HepG2 (cell line): ENCODE measurements at regions not wholly inside any gene's neighbourhood (a gene's known extent, or its start where the extent isn't known, plus 50 kb on each side); places are given as distances from the start of the nearest gene placed in this dataset.

Source experiments
- ATAC-seq: fragments of 200-7000 bp; cut with Tn5 transposase; 3 replicates; pipeline ENCODE4 v1.9.1; 2020; ENCODE audit warnings: mild to moderate bottlenecking, moderate library complexity
- BruUV-seq: library from RNA; stranded (reverse); fragments of 400-500 nt; replicated peaks from 2 replicates; lab custom pipeline; 2021; lab: Mats Ljungman, UMichigan
- CTCF ChIA-PET: fragments of 300-600 bp; formaldehyde crosslinking; extraction: SDS; loops from one replicate; lab custom pipeline; 2021; ENCODE audit warnings: low total read pairs, inconsistent platforms, low intra/inter-chr PET ratio; lab: Yijun Ruan, JAX
- POLR2A ChIA-PET: fragments of 350-600 bp; sonication (Branson Sonifier 250); formaldehyde crosslinking; loops from one replicate; lab custom pipeline; 2020; ENCODE audit warnings: antibody characterized with exemption, inconsistent platforms; lab: Yijun Ruan, JAX
- DNase-seq: peaks from one replicate; pipeline ENCODE4 v3.0.0-alpha.2; 2015; ENCODE audit warnings: low spot score
- FAIRE-seq: peaks from 3 replicates; lab custom pipeline; 2011; peaks lifted over from hg19 to GRCh38; lab: Jason Lieb, UNC
- H2AFZ ChIP-seq: one replicate; pipeline ENCODE4 v1.6.1; 2011; ENCODE audit warnings: low read length, inconsistent platforms
- H3K27ac ChIP-seq: fragments of 300-600 bp; 3 replicates; pipeline ENCODE4 v1.8.0; 2011; ENCODE audit warnings: mixed run types, mild to moderate bottlenecking, mixed read lengths, low read length, inconsistent platforms; ENCODE audit not compliant: insufficient read depth; ENCODE audit errors: extremely low read length
- H3K27me3 ChIP-seq, 2 experiments: fragments of 200-600 bp in 1 of 2; 2 replicates in 1 of 2; 3 replicates in 1 of 2; pipeline versions ENCODE4 v1.6.0 to v1.8.0; 2011; ENCODE audit warnings: low read length in 2 of 2, mild to moderate bottlenecking in 2 of 2, moderate library complexity in 2 of 2, inconsistent platforms in 1 of 2; ENCODE audit not compliant: insufficient read depth in 2 of 2, control insufficient read depth in 1 of 2
- H3K36me3 ChIP-seq, 2 experiments: fragments of 200-600 bp in 1 of 2; replicated peaks in 1 of 2; 2 replicates in 1 of 2; 3 replicates in 1 of 2; pipeline versions ENCODE4 v1.5.1 to v1.8.0; 2011; ENCODE audit warnings: low read length in 2 of 2, inconsistent platforms in 1 of 2; ENCODE audit not compliant: insufficient read depth in 2 of 2, control insufficient read depth in 1 of 2
- H3K4me1 ChIP-seq: 2 replicates; pipeline ENCODE4 v1.5.1; 2012; ENCODE audit warnings: low read length, inconsistent platforms; ENCODE audit not compliant: insufficient read depth
- H3K4me2 ChIP-seq: 2 replicates; pipeline ENCODE4 v1.6.0; 2011; ENCODE audit warnings: low read depth, low read length, inconsistent platforms
- H3K4me3 ChIP-seq, 3 experiments: fragments of 200-600 bp in 1 of 3; sonication (generic), shearing (Covaris generic) in 1 of 3; replicated peaks in 1 of 3; 2 replicates each; pipeline ENCODE4 v1.5.1; 2011 to 2016; ENCODE audit warnings: low read length in 3 of 3, inconsistent platforms in 2 of 3, low read depth in 2 of 3, mild to moderate bottlenecking in 2 of 3, control low read depth in 1 of 3, mixed read lengths in 1 of 3; ENCODE audit not compliant: insufficient read depth in 1 of 3
- H3K79me2 ChIP-seq: one replicate; pipeline ENCODE4 v1.6.1; 2011; ENCODE audit warnings: low read length, inconsistent platforms; ENCODE audit not compliant: insufficient read depth
- H3K9ac ChIP-seq: 2 replicates; pipeline ENCODE4 v1.6.0; 2011; ENCODE audit warnings: mild to moderate bottlenecking, low read depth, low read length, inconsistent platforms; ENCODE audit not compliant: insufficient read depth
- H3K9me3 ChIP-seq: 2 replicates; pipeline ENCODE4 v1.5.1; 2012; ENCODE audit warnings: mild to moderate bottlenecking, low read length
- H4K20me1 ChIP-seq: 2 replicates; pipeline ENCODE4 v1.6.0; 2011; ENCODE audit warnings: inconsistent platforms, mild to moderate bottlenecking, low read length, moderate library complexity; ENCODE audit not compliant: insufficient read depth
- ATRX ChIP-seq: sonication (generic); formaldehyde crosslinking; IDR thresholded peaks from 2 replicates; pipeline ENCODE4 v1.4.0; 2020; ENCODE audit warnings: missing genetic modification reagents, borderline replicate concordance
- CREM ChIP-seq, 2 experiments: sonication (generic) in 1 of 2; formaldehyde crosslinking in 1 of 2; IDR thresholded peaks; 2 replicates each; pipeline versions ENCODE4 v1.4.0 to v1.6.1; 2016 to 2020; ENCODE audit warnings: antibody characterized with exemption in 1 of 2, mild to moderate bottlenecking in 1 of 2, missing genetic modification reagents in 1 of 2
- GATAD1 ChIP-seq: IDR thresholded peaks from 2 replicates; pipeline ENCODE4 v1.6.1; 2016; ENCODE audit warnings: missing genetic modification reagents, missing compliant biosample characterization
- LBX2 ChIP-seq: sonication (generic); formaldehyde crosslinking; IDR thresholded peaks from 2 replicates; pipeline ENCODE4 v1.5.0; 2020; ENCODE audit warnings: missing genetic modification reagents, mild to moderate bottlenecking, borderline replicate concordance
- MAF1 ChIP-seq: sonication (generic); formaldehyde crosslinking; IDR thresholded peaks from 2 replicates; pipeline ENCODE4 v1.5.0; 2020; ENCODE audit warnings: missing genetic modification reagents, borderline replicate concordance
- PHF21A ChIP-seq: sonication (generic); formaldehyde crosslinking; IDR thresholded peaks from 2 replicates; pipeline ENCODE4 v1.5.0; 2020; ENCODE audit warnings: mild to moderate bottlenecking, missing genetic modification reagents
- PRDM10 ChIP-seq: sonication (generic); formaldehyde crosslinking; IDR thresholded peaks from 2 replicates; pipeline ENCODE4 v1.4.0; 2020; ENCODE audit warnings: low read depth, missing genetic modification reagents
- SMARCC2 ChIP-seq: fragments of 450-650 bp; IDR thresholded peaks from 2 replicates; pipeline ENCODE4 v1.6.1; 2017; ENCODE audit warnings: antibody characterized with exemption, mild to moderate bottlenecking
- SMYD3 ChIP-seq: sonication (generic); formaldehyde crosslinking; IDR thresholded peaks from 2 replicates; pipeline ENCODE4 v1.8.1; 2023; ENCODE audit warnings: mild to moderate bottlenecking, missing genetic modification reagents
- TBL1XR1 ChIP-seq: fragments of 150-350 bp; IDR thresholded peaks from 2 replicates; pipeline ENCODE4 v1.6.1; 2014; ENCODE audit warnings: borderline replicate concordance, low read length; ENCODE audit not compliant: partially characterized antibody
- ZBTB42 ChIP-seq: sonication (generic); formaldehyde crosslinking; IDR thresholded peaks from 2 replicates; pipeline ENCODE4 v1.5.0; 2020; ENCODE audit warnings: mild to moderate bottlenecking, missing genetic modification reagents
- ZFX ChIP-seq: sonication (generic); formaldehyde crosslinking; IDR thresholded peaks from 2 replicates; pipeline ENCODE4 v1.4.0; 2020; ENCODE audit warnings: mild to moderate bottlenecking, low read depth, missing genetic modification reagents, moderate library complexity
- ZNF501 ChIP-seq: sonication (generic); formaldehyde crosslinking; IDR thresholded peaks from 2 replicates; pipeline ENCODE4 v1.5.1; 2020; ENCODE audit warnings: mild to moderate bottlenecking, moderate library complexity, missing genetic modification reagents
- ZNF543 ChIP-seq: sonication (generic); formaldehyde crosslinking; IDR thresholded peaks from 2 replicates; pipeline ENCODE4 v1.4.0; 2020; ENCODE audit warnings: mild to moderate bottlenecking, missing genetic modification reagents
- ZNF615 ChIP-seq: sonication (generic); formaldehyde crosslinking; IDR thresholded peaks from 2 replicates; pipeline ENCODE4 v1.5.0; 2020; ENCODE audit warnings: mild to moderate bottlenecking, missing genetic modification reagents, borderline replicate concordance
- ZNF766 ChIP-seq: sonication (generic); formaldehyde crosslinking; IDR thresholded peaks from 2 replicates; pipeline ENCODE4 v1.5.0; 2020; ENCODE audit warnings: missing genetic modification reagents, borderline replicate concordance
- WGBS: methylation state at CpG from one replicate; pipeline ENCODE4 v1.1.6; 2017; ENCODE audit warnings: low lambda C conversion rate; 5-methylcytosine and 5-hydroxymethylcytosine counted together
- in situ Hi-C: cut with HindIII; loops from 2 replicates; pipeline ENCODE4 v1.10.0; 2017; ENCODE audit warnings: low pct_unique_long_range_greater_than_20kb; ENCODE audit not compliant: extremely low pct_ligation_motif_present
- intact Hi-C: fragments of 100-400 bp; cut with micrococcal nuclease; formaldehyde crosslinking; loops from one replicate; pipeline ENCODE4 v1.10.0; 2022; ENCODE audit not compliant: unreplicated experiment

GRCh38 chr20:60486315-60486714, 528.1 kb downstream of the CDH26 start:
- Histone ChIP-seq H3K79me2 (no peaks in the 10 kb centered on the region), H3K4me3 (no peak overlapping the region), H3K4me1 (no peaks in the 10 kb centered on the region), H3K9me3 (peaks cover 68% of the 10 kb centered on the region), H3K9ac (no peak overlapping the region), H3K27me3 (peaks cover 0 to 6% of the 10 kb centered on the region in 2 experiments; a peak in 1 of 5 replicates), H2AFZ (no peak overlapping the region), H3K27ac (no peak overlapping the region), H3K36me3 (no peaks in the 10 kb centered on the region), H4K20me1 (no peaks in the 10 kb centered on the region), H3K4me2 (no peak overlapping the region)
- no peak for FAIRE-seq
- in situ Hi-C loops (no loop called here), intact Hi-C loops (no loop called here)
- WGBS = 23% methylated on average over 10 of the region's 10 CpGs
- no peak for DNase-seq
- ChIA-PET CTCF (no interaction called here), POLR2A (no interaction called here)
- no TSS peak for BruUV-seq
- no peak for ATAC-seq
- TF ChIP-seq TBL1XR1 (no peak), SMYD3 (no peak), ZBTB42 (CRISPR knock-in tag) (no peak), ZNF766 (CRISPR knock-in tag) (no peak), MAF1 (CRISPR knock-in tag) (no peak), PHF21A (CRISPR knock-in tag) (no peak), CREM (IDR thresholded peaks at IDR 0.05) (no peak), CREM (CRISPR knock-in tag; IDR thresholded peaks at IDR 0.05) (no peak), ZFX (CRISPR knock-in tag) (no peak)
- TF ChIP-seq, all 625 proteins: peak for 0

GRCh38 chr20:60486937-60487336, 528.7 kb downstream of the CDH26 start:
- in situ Hi-C loops = no loop called here
- Histone ChIP-seq H3K4me1 (no peaks in the 10 kb centered on the region), H4K20me1 (no peaks in the 10 kb centered on the region), H3K79me2 (no peaks in the 10 kb centered on the region), H3K4me2 (no peak overlapping the region), H3K4me3 (no peak overlapping the region), H2AFZ (no peak overlapping the region), H3K27me3 (peaks cover 0 to 6% of the 10 kb centered on the region in 2 experiments; a peak in 1 of 5 replicates), H3K9ac (no peak overlapping the region), H3K36me3 (no peaks in the 10 kb centered on the region), H3K9me3 (peaks cover 71% of the 10 kb centered on the region), H3K27ac (no peak overlapping the region)
- WGBS = 28% methylated on average over 8 of the region's 8 CpGs
- no TSS peak for BruUV-seq
- ATAC-seq (no peak), DNase-seq (no peak), FAIRE-seq (no peak)
- ChIA-PET CTCF (no interaction called here), POLR2A (no interaction called here)
- intact Hi-C loops = no loop called here
- TF ChIP-seq ATRX (CRISPR knock-in tag) (no peak), ZNF615 (CRISPR knock-in tag) (no peak), PRDM10 (CRISPR knock-in tag) (no peak), LBX2 (CRISPR knock-in tag) (no peak), ZNF543 (no peak), SMARCC2 (no peak), GATAD1 (CRISPR knock-in tag) (no peak), ZNF501 (no peak)
